ENCODE measurements at regions not wholly inside any gene's neighbourhood (a gene's known extent, or its start where the extent isn't known, plus 50 kb on each side); places are given as distances from the start of the nearest gene placed in this dataset.

DNA sequence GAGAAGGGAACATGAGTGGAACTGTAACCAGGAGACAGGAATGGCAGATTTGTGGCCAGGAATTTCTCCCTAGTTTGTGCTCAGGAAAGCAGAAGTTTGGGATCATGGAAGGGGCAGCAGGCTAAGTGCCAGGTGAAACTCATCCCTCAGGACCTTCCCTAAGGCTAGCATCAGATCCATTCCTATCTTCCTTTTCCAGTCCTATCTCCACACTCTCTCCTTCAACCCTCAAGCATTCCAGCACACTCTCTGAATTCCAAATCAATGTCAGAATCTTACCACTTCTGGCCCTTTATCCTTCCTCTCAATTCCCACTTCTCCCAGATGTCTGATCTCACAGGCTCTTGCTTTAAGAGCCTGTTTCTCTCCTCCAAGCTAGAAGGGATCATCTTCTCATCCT is 53.2 kb upstream of the GRIA1 start:
- H3K36me3 ChIP-seq = no peaks in the 10 kb centered on the region
- no peak for DNase-seq
- H3K9ac ChIP-seq (ENCODE audit: low read depth in 2 of 2, low read length in 2 of 2) = no peak overlapping the region
- H3K9me3 ChIP-seq = no peaks in the 10 kb centered on the region
- no peaks in the 10 kb centered on the region for H3K4me1 ChIP-seq
- no peak overlapping the region for H3K4me3 ChIP-seq
- no peak overlapping the region for H3K27ac ChIP-seq
- no peak for TF ChIP-seq CTCF (IDR thresholded peaks at IDR 0.05)
- H3K27me3 ChIP-seq = no peaks in the 10 kb centered on the region
- intact Hi-C loops (cut with DNase I) = no loop called here

DNA sequence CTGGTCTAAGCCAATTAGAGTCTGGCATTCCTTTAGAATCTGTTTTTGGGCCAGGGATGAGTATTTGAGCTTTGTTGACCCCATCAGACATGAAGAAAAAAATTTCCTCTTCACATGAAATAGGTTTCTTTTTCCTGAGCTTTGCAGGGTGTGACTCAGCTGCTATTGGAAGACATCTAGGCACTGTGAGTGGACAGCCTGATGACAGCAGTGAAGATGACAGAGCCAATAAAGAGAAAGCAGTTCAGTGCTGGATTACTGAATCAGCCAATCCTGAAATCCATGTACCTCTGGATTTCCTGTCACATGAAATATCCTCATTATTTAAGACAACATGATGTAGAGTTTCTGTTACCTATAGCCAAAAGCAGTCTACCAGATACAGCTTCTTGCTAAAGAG is 51.3 kb upstream of the GRIA1 start:
- no peaks in the 10 kb centered on the region for H3K9me3 ChIP-seq
- H3K27me3 ChIP-seq = no peaks in the 10 kb centered on the region
- no peak for DNase-seq
- no peak for TF ChIP-seq CTCF (IDR thresholded peaks at IDR 0.05)
- no peak overlapping the region for H3K4me3 ChIP-seq
- no peaks in the 10 kb centered on the region for H3K36me3 ChIP-seq
- H3K4me1 ChIP-seq = no peaks in the 10 kb centered on the region
- intact Hi-C loops (cut with DNase I) = no loop called here
- no peak overlapping the region for H3K27ac ChIP-seq
- H3K9ac ChIP-seq (ENCODE audit: low read depth in 2 of 2, low read length in 2 of 2) = no peak overlapping the region

All from colonic mucosa (tissue), 4 donors.